CMK (cell line): ENCODE measurements at regions not wholly inside any gene's neighbourhood (a gene's known extent, or its start where the extent isn't known, plus 50 kb on each side); places are given as distances from the start of the nearest gene placed in this dataset.
A peak's percentile ranks its signal among the peaks of the same experiment; 100 is the strongest.

Experiments
- DNase-seq: peaks from one replicate; pipeline ENCODE4 v3.0.0-alpha.2; 2010; ENCODE audit warnings: low read depth

DNA sequence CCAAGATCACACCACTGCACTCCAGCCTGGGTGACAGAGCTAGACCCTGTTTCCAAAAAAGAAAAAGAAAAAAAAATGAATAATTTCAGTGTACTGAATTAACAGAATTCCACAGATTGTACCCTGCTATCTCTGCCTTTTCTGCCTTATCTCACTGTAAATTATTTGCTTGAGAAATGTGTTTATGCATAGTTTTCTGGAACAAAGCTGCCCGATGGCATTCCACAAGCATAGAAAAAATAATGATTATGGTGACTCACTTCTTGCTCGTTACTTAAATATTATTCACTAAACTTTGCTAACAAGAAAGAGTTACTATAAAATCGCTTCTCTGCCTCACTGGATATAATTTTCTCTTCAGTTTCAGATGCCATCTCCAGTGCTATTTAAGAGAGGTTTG, 88.7 kb upstream of the FAM169A start:
- DNase-seq, result no peak

DNA sequence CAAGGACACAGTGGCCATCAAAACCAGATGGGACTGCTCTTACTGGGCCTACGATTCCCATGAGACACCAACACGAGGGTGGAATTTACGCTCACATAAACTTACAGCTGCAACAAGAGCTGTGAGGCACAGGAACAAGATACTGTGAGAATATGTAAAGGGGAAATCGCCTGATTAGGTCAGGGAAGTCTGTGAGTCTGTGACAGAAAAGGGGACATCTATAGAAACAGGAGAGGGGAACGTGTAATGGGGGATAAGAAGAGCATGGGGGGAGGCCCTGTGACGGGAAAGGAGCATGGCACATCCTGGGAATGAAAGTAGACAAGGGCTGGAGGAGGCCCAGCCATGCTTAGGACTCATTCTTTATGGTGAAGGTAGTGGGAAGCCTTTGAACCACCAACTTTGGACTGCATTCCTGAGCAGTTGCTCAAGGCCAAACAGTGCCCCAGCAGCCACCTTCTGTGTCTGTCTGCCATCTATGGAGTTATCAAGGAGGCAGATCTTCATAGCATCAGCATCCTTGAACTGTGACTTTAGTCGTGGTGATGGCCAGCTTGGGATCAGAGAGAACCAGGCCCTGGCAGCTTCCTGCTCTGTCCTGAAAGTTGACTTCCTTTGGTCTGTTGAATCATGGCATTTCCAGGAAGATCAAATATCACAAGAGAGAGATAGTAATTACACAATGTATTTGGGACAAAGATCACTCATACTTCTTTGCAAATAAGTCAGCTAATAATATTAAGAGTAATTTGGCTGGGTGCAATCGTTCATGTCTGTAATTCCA, 87.9 kb upstream of the FAM169A start:
- DNase-seq, result no peak

DNA sequence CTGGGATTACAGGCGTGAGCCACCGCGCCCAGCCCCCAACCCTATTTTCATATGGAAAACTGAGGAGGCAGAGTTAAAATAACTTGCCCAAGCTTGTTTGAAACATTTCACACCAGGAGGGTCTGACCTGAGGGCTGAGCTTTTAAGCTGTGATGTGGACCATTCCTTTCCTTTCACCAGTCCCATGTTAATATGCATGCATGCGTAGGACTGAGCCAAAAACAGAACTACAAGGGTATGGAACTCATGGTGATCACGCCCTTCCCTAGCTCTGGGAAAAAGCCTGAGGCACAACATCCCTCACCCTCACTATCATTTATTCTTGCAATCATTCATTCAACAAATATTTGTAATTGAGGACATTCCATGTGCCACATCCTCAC, 87.4 kb upstream of the FAM169A start:
- DNase-seq, result no peak

DNA sequence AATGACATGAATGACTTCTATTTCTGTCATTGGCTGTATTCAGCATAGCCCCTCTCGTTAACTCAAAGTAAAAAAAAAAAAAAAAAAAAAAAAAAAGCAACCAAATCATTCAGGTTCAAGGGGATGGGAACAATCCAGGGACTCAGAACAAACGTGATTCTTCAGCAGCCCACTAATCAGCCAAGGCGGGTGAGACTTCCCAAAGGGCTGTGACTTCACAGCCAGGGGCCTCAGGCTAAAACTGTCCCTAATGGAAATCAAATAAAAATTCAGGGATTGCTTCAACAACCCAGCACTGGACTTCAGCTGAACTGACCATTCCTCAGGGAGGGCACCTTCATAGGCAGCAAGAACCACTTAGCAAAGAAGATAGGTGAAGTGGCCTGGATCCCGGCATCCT, 86.2 kb upstream of the FAM169A start:
- no peak for DNase-seq

DNA sequence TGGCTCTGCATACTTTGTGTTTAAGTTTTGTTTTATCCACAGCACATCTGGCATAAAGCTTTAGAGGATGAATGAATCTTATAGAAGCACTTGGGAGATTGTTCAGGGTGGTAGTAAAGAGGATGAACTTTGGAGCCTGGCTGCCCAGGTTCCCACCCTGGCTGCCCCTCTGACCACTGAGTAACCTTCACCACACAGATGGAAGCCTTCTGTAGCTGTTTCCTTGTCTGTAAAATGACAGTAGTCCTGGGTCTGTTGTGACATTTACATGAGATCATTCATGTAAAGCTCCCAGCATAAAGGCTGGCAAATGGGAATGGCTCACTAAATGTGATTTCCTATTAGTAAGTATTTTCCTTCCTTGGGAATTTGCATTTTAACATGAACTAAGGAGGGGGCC, 85.7 kb upstream of the FAM169A start:
- DNase-seq, result no peak

DNA sequence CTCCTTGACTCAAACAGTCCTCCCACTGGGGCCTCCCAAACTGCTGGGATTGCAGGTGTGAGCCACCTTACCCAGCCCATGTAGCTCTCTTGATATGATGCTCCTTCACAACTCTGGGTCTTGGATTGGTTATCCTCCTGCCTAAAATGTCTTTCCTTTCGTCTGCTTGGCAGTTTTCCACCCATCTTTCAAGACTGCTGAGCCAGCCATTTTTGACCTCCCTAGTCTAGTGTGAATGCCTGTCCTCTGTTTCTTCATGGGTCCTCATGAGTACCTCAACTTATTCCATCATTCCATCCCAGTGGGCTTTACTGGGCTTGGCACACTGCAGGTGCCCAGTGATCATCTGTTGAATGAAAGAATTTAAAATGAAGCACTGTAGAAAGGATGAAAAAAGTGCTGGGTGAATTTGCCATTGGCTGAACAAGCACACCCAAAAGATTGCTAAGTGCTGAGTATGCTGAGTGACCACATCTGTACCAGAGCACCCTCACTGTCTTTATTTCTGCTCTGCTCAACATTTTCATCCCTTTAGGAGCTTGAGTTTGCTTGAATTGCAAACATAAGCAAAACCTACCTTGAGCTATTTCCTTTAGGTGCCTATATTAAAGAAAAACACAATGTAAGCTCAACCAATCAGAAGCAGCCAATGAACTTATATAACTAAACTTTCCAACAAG, 84.8 kb upstream of the FAM169A start:
- DNase-seq, result no peak

DNA sequence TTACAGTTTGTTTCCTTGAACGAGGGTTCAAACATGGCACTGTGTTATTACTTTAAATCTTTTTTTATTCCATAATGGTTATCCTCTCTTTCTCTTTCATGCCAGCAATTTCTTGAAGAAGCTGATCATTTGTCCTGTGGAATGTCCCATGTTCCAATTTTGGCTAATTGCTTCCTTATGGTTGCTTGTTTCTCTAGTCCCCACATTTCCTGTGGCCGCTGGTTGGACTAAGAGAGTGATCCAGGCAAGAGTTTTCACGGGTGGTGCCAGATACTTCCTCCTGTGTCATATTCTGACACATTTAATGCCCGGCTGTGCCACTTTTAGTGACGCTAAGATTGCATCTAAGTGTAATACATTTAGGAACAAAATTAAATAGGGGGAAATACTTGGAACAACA, 83.8 kb upstream of the FAM169A start:
- no peak for DNase-seq

DNA sequence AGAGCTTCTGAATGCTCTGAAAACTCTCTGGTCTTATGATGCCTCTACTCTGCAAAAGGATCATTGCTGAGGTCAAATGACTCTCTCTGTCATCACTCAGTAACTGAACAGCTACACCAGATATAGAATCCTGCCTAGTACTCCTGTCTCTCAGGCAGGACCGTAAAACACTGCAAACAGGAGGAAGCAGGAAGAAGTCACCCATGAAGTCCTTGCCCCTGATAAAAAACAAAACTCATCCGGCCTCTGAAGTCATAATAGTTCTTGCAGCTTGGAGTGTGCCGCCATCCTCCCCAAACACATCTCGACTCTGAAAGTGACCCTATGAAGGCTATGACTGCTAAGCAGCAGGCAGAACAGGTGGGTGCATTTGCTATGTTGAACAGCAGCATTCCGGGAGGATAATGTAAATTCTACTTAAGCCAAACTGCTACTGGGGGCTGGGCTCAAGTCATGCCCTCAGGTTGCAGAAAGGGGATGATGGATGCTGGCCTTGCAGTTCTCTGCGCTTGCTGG, 81.9 kb upstream of the FAM169A start:
- DNase-seq, result no peak

DNA sequence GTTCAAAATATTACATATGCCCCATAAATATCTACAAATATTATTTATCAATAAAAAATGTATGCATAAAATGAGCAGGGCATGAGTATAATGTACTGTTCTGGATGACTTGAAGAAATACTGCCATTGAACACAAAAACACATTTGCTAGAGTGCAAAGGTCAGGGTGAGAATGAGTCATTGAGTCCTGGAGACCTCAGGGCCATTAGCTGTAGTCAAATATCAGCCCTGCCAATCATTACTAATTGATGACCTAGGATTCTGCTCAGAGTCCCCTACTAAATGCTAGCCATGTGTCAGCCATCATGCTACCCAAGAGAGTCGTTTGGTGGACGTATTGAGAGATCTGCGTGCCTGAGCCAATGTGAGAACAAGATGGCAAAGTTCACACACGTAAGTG, 80.3 kb upstream of the FAM169A start:
- no peak for DNase-seq

DNA sequence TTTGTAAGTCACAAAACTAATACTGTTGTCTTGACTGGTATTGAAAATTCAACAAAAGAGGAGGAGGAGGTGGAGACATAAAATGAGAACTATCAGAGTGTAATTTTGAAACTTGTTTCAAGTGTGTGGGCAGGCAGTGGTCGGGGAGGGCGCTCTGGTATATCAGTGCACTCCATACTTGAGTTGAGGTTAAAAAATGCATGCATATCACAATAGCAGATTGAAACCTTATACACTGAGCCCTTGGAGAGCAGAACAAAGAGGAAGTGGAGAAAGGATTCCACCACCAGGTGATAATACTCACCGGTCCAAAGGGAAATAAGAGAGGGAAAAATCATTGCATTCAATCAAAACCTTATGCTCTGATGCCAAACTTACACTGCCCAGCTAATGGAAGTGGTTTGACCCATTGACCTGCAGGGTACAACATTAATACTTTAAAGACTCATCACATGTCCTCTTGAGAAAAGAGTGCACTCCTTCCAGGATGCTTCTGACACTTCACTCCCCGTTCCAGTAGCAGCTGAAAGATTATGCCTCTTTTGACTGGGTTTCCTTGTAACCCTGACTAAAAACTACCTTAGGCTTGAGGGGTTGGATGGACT, 79.5 kb upstream of the FAM169A start:
- DNase-seq, result no peak

DNA sequence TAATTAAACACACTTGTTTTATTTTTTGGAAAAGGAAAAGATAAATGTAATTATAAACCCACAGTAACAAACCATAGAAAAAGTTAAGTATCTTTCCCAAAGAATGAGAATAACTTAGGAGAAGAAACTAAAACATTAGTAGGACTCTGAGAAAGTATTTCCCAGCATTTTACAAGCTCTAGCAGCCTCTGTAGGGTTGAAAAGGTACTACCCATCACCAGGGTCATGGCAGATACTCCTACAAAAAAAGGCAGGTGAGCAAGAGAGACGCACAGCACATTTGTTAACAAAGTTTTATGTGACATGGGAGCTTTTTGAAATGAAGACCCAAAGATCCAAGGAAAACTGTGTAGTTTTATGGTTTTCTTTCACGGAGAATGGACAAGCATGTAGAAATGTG, 77.7 kb upstream of the FAM169A start:
- DNase-seq, result no peak

DNA sequence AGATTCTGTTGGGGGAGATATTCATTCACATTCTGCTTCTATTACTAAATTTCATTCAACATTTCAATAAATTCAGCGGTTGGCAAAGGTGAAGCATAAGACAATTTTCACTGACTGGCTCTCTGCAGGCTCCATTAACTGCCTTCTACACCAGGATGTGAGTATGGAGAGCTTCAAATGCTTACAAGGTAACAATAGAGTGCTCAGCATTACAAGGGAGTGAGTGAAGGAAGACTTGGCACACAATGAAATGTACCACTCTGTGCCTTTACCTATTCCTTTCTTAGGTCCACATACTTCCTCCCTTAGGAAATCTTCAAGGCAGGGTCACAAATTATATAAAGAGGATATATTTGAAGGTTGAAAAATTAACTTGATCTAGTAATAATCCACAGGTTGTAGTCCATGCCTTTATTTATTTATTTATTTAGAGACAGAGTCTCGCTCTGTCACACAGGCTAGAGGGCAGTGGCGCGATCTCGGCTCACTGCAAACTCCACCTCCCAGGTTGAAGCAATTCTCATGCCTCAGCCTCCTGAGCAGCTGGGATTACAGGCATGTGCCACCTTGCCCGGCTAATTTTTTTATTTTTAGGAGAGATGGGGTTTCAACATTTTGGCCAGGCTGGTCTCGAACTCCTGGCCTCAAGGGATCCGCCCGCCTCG, 76.6 kb upstream of the FAM169A start:
- DNase-seq, result no peak

DNA sequence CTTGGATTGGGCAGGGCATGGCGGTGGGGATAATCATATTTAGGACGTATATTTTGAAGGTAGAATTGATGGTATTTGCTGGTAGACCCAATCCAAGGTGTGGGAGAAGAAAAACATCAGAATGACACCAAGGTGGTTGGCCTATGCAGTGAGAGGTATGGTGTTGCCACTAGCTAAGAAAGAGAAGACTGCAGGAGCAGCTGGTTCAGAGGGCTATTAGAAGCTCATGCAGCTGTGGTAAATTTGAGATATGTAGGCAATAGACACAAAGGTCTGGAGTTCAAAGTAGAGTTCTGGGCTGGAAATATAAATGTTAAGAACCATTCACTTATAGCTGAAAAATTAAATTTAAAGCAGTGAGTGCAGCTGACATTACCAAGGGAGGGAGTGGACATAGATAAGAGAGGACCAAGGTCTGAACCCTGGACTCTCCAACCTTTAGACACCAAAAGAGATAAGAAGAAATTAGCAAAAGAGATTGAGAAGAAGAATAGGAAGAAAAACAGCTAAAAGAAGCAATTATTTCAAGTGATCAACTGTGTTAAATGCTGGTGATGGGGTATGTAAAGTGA, 74.7 kb upstream of the FAM169A start:
- no peak for DNase-seq

DNA sequence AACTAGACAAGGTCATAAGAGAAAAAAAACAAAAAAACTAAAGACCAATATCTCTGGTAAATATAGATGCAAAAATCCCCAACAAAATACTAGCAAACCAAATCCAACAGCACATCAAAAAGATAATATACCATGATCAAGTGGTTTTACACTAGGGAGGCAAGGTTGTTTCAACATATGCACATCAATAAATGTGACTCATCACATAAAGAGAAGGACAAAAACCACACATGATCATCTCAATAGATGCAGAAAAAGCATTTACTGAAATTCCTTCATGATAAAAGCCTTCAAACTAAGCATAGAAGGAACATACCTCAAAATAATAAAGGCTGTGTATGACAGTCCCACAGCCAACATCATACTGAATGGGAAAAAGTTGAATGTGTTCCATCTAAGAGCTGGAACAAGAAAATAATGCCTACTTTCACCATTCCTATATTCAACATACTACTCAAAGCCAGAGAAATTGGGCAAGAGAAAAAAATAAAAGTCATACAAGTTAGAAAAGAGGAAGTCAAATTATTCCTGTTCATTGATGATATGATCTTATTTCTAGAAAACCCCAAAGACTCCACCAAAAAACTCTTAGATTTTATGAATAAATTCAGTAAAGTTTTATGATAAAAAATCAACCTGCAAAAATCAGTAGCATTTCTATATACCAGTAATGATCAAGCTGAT, 72.2 kb upstream of the FAM169A start:
- no peak for DNase-seq

DNA sequence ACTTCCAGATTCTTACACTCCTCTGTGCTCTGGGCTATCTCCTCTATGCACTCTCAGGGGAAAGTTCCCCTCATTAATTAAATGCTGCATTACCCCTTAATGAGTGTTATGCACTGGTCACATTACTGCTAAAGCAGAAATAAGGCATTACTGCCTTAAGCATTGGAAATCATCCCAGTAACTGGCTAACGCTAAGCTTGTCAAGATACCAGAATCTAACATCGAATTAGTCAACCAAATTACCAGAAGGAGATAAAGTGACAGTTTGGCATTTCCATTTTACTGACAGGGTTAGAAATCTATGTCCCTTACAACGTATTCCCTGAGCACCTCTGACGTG, 69.5 kb upstream of the FAM169A start:
- DNase-seq, result no peak

DNA sequence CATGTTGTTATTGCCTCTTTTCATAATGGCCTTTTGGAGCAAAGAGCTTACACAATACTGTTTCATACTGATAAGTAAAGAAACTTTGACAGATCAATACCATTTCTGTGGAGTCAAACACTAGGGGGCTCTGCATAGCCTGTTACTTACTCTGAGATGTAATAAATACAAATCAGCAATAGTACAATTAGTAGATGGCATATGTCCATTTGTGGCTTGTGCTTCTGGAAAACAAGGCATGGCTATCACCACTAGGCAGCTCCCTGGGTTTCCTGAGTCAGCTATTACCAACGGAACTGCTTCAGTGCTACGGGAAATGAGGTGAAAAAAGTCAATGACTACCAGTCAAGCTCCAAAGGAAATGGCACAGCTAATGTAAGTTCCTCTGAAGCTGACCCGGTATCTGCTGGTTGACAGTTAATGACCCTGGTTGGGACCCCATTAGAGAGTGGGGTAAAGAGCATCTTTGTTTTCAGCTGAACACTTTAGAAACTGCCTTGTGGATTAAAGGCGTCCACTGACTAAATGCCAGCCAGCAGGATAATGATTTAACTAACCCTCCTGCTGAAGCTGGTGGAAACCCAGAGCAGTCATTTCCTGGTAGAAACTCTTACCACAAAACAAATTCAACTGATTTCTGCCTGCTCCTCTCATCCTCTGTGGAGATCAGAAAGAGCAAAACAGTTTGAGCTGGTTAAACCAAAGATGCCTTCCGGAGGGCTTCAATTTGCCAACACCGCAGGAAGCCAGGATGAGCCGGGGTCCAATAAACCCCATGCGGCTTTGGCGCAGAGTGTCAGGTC, 69.0 kb upstream of the FAM169A start:
- peak; percentile 27 for DNase-seq

DNA sequence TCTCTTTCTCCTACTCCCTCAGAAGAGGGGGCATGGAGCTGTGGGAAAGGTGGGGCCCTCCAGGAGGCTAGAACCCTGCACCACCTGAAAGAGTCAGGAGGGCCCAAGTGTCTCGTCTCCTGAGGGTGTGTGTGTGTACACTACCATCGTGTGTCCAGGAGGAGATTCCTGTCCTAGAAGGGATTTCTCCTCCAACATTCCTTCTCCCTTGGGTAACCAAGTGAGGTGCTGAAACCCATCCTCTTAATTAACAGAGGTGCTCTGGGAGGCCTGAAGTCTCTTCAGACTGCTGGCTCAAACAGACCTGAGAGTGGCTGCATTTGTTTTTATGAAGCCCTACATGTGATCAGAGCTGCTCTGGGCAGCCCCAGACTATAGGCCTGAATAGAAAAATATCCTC, 61.1 kb upstream of the FAM169A start:
- DNase-seq, result no peak

DNA sequence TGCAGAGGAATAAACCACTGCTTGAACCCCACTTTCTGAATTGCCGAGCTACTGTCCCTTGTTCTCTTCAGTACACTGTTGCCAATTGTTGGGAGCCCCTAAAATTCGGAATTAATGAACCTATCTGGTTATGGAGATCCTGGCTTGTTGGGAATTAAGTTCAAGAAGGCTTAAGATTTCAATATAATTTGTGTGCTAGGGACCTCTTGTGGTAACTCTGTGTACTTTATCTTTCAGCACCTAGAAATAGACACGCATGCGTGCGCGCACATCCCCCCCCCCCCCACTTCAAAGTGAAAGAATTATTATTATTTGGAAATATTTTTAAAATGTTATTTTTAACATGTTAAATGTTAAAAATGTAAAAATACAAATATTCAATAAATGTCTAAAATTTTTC, 53.3 kb upstream of the FAM169A start:
- no peak for DNase-seq

DNA sequence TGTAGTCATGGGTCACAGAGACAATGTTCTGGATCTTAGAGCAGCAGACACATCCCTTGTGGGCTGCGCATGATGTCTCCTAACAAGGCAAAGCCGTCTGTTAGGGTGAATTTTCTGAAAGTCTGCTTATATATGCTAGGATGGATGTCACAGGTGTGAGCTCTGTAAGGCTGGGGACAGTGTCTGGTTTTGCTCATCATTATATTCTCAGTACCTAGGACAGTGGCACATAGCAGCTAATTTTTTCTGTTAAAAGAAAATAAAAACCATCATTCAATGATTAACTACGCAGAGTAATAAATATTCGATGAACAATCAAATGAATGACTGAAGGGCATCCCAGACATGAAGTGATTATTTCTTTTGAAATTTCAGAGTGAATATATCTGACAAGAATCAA, 52.9 kb upstream of the FAM169A start:
- no peak for DNase-seq

DNA sequence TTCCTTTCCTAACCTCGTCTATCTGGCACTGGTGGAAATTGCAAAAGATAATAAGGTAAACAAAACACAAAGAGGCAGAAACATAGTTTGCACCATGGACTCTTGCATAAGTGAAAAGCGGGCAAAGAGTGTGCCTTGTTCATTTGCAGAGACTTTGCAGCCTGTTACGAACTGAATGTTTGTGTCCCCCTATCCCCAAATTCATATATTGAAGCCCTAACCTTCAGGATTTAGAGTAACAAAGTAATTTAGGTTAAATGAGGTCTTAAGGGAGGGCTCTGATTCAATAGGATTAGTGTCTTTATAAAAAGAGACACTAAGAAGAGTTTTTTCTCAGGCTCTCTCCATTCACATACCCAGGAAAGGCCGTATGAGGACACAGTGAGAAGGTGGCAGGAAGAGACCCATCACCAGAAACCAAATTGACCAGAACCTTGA, 52.1 kb upstream of the FAM169A start:
- no peak for DNase-seq
